GM19438 (cell line): ENCODE measurements at regions not wholly inside any gene's neighbourhood (a gene's known extent, or its start where the extent isn't known, plus 50 kb on each side); places are given as distances from the start of the nearest gene placed in this dataset.

Experiments used
- ATAC-seq: cut with Tn5 transposase; IDR thresholded peaks from one replicate; pipeline ENCODE4 v1.9.1; 2021; ENCODE audit warnings: low read depth; ENCODE audit not compliant: unreplicated experiment

GRCh38 chr9:81293651-81294050 lies 395.7 kb downstream of the TLE1 start:
- no peak for ATAC-seq

- ATAC-seq: no peak
Observed at GRCh38 chr9:81292056-81292805, 397.1 kb downstream of the TLE1 start.

GRCh38 chr9:81289622-81290021 lies 399.7 kb downstream of the TLE1 start:
- no peak for ATAC-seq

GRCh38 chr9:81268048-81268447 lies 421.3 kb downstream of the TLE1 start:
- no peak for ATAC-seq

- ATAC-seq: no peak
Observed at GRCh38 chr9:81266674-81267073, 422.7 kb downstream of the TLE1 start.

GRCh38 chr9:81266086-81266485 lies 423.3 kb downstream of the TLE1 start:
- ATAC-seq: no peak

GRCh38 chr9:81264516-81264915 lies 424.8 kb downstream of the TLE1 start:
- no peak for ATAC-seq

- no peak for ATAC-seq
Observed at GRCh38 chr9:81259896-81260295, 429.5 kb downstream of the TLE1 start.

- ATAC-seq: no peak
Observed at GRCh38 chr9:81256368-81256767, 433.0 kb downstream of the TLE1 start.

GRCh38 chr9:81250606-81251005 lies 438.7 kb downstream of the TLE1 start:
- ATAC-seq: no peak

- no peak for ATAC-seq
Observed at GRCh38 chr9:81250041-81250440, 439.3 kb downstream of the TLE1 start.

- ATAC-seq: no peak
Observed at GRCh38 chr9:81245254-81245956, 443.9 kb downstream of the TLE1 start.

GRCh38 chr9:81244631-81245030 lies 444.7 kb downstream of the TLE1 start:
- no peak for ATAC-seq

- no peak for ATAC-seq
Observed at GRCh38 chr9:81242866-81243265, 446.5 kb downstream of the TLE1 start.

GRCh38 chr9:81239388-81239787 lies 450.0 kb downstream of the TLE1 start:
- no peak for ATAC-seq

- ATAC-seq: no peak
Observed at GRCh38 chr9:81237565-81238231, 451.6 kb downstream of the TLE1 start.

- ATAC-seq: no peak
Observed at GRCh38 chr9:81234924-81235610, 454.3 kb downstream of the TLE1 start.

- no peak for ATAC-seq
Observed at GRCh38 chr9:81231011-81231410, 458.3 kb downstream of the TLE1 start.

GRCh38 chr9:81227507-81228245 lies 461.7 kb downstream of the TLE1 start:
- no peak for ATAC-seq

- ATAC-seq: no peak
Observed at GRCh38 chr9:81225596-81225995, 463.8 kb downstream of the TLE1 start.
